ENCODE measurements at regions not wholly inside any gene's neighbourhood (a gene's known extent, or its start where the extent isn't known, plus 50 kb on each side); places are given as distances from the start of the nearest gene placed in this dataset.

DNA sequence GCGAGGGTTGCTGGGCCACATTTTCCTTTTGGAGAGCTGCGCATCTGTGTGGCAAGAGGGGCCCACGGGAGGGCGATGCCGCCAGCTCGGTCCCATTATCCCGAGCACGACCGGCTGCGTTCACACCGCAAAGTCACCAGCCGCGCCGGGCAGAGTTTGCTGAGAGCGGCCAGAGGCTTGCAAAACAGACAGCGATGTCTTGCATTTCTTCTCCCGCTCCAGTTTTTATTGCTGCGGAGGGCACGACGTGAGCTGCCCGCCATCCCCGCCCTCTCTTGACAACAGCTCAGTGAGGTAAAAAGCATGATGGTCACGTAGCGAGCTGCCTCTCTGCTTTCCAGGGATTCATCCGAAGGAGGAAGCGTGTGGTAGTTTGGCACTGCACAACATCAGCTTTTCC lies 102.1 kb upstream of the TENM3 start:
- ATAC-seq (no peak), DNase-seq (ENCODE audit: low spot score) (no peak)
- intact Hi-C loops (cut with DNase I) = no loop called here

DNA sequence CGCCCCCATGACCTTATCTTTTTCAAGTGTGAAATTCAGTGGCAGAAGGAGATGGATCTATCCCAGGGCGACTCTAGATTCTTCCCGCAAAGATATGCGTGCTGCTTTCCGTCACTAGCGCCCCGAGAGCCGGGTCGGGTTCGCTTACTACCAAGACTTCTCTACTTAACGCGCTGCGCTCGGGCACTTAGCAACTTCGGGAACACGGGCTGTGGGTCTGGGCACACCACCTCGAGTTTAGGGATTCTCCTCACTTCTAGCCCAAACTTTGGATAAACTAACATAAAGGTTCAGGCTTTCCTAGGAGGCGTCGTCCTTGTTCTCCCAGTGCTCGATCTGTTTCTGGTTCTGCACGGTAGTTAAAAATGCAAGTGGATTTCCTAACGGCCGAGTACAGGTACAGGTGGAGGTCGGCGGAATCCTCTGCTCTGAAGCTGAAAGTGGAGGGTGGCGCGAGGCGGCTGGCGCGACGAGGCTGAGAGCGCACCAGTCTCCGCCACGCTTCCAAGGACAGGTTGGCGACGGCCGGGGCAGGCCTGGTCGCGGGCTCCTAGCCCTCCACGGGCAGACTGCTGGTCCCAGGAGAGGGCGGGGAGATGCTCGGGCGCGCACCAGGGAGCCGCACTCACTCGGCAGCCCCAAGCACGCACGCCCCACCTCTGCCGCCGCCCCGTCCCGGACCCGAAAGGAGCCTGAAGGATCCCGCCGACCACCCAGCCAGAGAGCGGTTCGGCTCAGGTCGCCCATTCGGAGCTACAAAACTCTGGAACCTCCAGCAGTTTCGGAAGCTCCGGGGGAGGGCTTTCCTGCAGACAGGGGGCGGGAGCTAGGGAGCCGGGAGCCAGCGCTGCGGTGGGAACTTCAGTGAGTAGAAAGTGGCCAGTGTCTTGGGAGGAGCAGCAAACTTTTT lies 100.8 kb upstream of the TENM3 start:
- intact Hi-C loops (cut with DNase I) = no loop called here
- DNase-seq (ENCODE audit: low spot score) = peak; percentile 63
- ATAC-seq = peak; percentile 45

DNA sequence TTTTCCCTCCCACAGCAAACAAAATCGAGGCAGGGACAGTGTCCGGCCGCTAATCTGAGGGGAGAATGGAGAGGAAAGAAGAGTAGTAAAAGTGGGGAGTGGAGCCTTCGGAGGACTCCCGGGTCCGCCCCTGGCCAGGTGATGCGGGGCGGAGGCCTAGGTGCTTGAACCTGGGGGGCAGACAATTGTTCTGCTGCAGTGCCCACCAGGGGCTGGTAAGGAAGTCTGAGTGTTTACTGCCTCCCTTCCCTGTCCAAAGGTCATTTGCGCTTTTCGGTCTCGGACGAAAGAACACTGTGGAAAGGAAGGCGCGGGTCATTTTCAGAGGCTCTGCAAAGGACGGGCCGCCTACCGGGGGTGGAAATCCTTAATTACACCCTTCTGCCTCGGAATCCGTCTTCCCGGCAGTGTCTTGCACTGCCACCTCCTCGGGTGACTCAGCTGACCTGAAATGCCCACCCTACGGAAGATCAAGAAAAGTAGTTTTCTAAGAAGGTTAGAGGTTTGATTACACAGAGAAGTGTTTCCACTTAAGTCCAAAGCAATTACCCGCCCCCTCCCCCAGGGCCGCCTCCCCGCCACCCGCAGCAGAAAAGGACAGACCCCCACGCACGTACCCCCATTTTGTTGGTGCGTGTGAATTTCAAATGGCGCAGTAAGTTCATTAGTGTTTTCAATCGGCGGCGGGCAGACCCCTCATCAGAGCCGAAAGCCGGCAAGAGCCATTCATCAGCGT lies 99.9 kb upstream of the TENM3 start:
- intact Hi-C loops (cut with DNase I) = no loop called here
- no peak for DNase-seq (ENCODE audit: low spot score)
- ATAC-seq = peak; percentile 36

DNA sequence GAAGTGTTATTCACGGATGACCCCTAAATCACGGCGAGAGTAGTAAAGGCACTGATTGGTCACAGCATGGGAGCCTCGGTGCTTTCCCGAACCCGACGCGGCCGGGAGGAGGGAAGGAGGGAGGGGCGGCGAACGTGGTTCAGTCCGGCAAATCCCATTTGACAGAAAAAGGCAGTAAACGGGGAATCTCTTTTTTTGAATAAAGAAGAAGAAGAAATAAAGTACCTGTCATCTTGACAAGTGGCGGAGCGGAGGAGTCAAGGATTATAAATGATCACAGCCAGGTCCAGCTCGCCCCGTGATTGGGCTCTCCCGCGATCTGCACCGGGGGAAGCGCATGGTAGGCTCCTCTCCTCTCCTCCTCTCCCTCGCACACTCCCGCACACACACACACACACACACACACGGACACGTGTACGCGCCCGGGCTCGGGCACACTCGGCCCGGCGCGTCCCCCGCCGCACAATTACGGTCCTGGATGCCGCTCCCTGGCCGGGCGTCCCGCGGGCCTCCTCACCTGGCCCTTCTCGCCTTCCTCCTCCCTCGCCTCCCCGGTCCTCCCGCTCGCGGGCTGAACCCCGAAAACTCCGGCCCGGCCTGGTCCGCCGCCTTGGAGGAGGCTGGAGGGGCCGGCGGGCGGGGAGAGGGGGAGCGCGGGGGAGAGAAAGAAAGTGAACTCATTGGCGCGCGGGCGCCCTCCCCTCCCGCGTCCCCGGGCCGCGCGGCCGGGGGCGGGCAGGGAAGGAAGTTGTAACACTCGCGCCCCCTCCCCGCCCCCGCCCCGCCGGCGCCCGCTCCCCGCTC lies 99.2 kb upstream of the TENM3 start:
- DNase-seq (ENCODE audit: low spot score) = peak; percentile 66
- peak; percentile 72 for ATAC-seq

GRCh38 chr4:182144626-182145333 lies 98.4 kb upstream of the TENM3 start:
- ATAC-seq = no peak
- DNase-seq (ENCODE audit: low spot score) = no peak
- intact Hi-C loops (cut with DNase I) = no loop called here

More for the DNA sequence above, 99.2 kb upstream of the TENM3 start:
- intact Hi-C loops (cut with DNase I) = no loop called here

- no peak for DNase-seq (ENCODE audit: low spot score)
- no peak for ATAC-seq
- intact Hi-C loops (cut with DNase I) = no loop called here
Observed at GRCh38 chr4:182145334-182145905, 97.8 kb upstream of the TENM3 start.

DNA sequence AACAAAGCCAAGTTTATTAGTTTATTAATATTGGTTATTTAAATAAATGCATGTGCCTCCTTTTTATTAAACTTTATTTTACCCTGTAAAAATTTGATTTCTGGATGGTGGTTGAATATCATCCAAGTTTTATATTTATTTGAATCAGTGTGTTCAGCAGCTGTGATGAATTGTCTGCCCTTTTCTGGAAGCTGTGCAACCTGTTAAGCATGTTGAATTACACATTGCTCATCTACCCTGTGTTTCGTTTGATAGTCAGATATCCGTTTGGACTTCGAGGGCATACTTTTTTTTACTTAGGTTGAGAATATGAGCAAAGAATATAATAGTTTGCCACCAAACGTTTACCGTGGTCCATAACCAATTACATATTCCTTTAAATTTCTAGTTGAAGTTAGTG lies 95.8 kb upstream of the TENM3 start:
- DNase-seq (ENCODE audit: low spot score) (no peak), ATAC-seq (no peak)
- intact Hi-C loops (cut with DNase I) = no loop called here

GRCh38 chr4:182150645-182151044 lies 92.6 kb upstream of the TENM3 start:
- intact Hi-C loops (cut with DNase I) = no loop called here
- no peak for DNase-seq (ENCODE audit: low spot score)
- ATAC-seq = no peak

- ATAC-seq = no peak
- no peak for DNase-seq (ENCODE audit: low spot score)
- intact Hi-C loops (cut with DNase I) = no loop called here
Observed at GRCh38 chr4:182155806-182156205, 87.4 kb upstream of the TENM3 start.

- DNase-seq (ENCODE audit: low spot score) (no peak), ATAC-seq (no peak)
- intact Hi-C loops (cut with DNase I) = no loop called here
Observed at GRCh38 chr4:182163180-182163579, 80.0 kb upstream of the TENM3 start.

- DNase-seq (ENCODE audit: low spot score) = no peak
- intact Hi-C loops (cut with DNase I) = no loop called here
- ATAC-seq = no peak
Observed at GRCh38 chr4:182169572-182169971, 73.6 kb upstream of the TENM3 start.

GRCh38 chr4:182169987-182170386 lies 73.2 kb upstream of the TENM3 start:
- ATAC-seq (no peak), DNase-seq (ENCODE audit: low spot score) (no peak)
- intact Hi-C loops (cut with DNase I) = no loop called here

DNA sequence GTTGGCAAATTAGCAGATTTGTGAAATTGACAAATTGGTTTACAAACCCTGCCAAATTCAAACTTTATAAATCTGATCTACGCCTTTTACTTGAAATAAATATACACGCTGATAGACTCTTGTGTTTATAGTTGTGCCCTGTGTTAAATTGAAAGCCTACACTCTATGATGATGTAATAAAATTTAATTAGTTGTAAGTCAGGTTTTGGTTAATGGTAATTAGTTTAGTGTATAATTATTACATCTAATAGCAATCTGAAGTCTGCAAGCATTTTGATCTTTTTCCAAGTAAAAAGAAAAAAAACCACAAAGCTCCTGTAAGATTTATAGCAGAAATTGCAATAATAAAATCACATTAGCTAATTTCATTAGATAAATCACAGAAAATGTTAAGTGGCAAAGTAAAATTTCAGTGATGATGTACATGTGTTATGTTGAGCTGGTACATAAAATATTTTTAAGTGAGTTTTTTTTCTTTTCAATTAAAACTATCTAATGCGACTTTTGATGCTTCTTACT lies 72.7 kb upstream of the TENM3 start:
- ATAC-seq = no peak
- intact Hi-C loops (cut with DNase I) = no loop called here

GRCh38 chr4:182174979-182175378 lies 68.2 kb upstream of the TENM3 start:
- no peak for DNase-seq (ENCODE audit: low spot score)
- intact Hi-C loops (cut with DNase I) = no loop called here

More for the DNA sequence above, 72.7 kb upstream of the TENM3 start:
- no peak for DNase-seq (ENCODE audit: low spot score)

DNA sequence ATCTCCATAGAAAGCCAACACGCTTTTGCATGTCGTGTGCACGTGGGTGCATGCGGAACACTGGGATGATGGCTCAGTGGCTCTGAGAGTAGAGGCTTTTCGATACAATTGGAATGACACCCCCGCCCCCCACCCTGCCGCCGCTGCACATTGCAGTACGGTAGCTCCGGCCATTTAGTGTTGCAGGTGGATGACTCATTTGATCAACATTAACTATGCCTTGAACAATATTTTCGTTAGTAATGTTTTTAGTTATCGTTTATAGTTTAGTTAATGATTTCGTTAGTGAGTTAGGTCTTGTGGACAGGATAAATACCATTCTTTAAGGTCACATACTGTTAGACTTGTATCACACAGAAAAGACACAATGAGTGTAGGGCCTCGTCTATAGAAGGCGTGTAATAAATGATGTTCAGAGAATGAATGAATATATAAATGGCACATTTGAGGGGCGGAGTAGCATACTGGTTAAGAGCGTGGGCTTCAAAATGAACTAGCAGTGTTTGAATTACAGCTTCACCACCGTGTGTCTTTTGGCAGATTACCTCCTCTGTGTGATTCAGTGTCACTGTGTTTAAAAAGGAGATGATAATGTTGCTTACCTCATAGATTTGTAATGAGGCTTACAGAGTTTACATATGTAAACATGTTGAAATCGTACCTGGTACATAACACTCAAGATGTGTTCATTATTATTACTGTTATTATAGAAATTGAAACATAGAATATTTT lies 67.2 kb upstream of the TENM3 start:
- ATAC-seq = no peak
- intact Hi-C loops (cut with DNase I) = no loop called here
- no peak for DNase-seq (ENCODE audit: low spot score)

More at GRCh38 chr4:182174979-182175378, 68.2 kb upstream of the TENM3 start:
- no peak for ATAC-seq

- ATAC-seq (no peak), DNase-seq (ENCODE audit: low spot score) (no peak)
- intact Hi-C loops (cut with DNase I) = no loop called here
Observed at GRCh38 chr4:182177166-182177565, 66.0 kb upstream of the TENM3 start.

- DNase-seq (ENCODE audit: low spot score) (no peak), ATAC-seq (no peak)
- intact Hi-C loops (cut with DNase I) = no loop called here
Observed at GRCh38 chr4:182179105-182179504, 64.1 kb upstream of the TENM3 start.

GRCh38 chr4:182179751-182180150 lies 63.5 kb upstream of the TENM3 start:
- intact Hi-C loops (cut with DNase I) = no loop called here
- DNase-seq (ENCODE audit: low spot score) (no peak), ATAC-seq (no peak)
